BE2C (cell line): ENCODE measurements at regions not wholly inside any gene's neighbourhood (a gene's known extent, or its start where the extent isn't known, plus 50 kb on each side); places are given as distances from the start of the nearest gene placed in this dataset.
"Not testable (repeated sequence)": the region's sequence is repeated elsewhere in the genome, so short reads cannot be mapped to it uniquely, and the experiment has no call there.

Source experiments
- DNase-seq: peaks from one replicate; pipeline ENCODE4 v3.0.0-alpha.2; 2020
- H3K27me3 ChIP-seq: fragments of 250-450 bp; sonication (Bioruptor Pico); 2 replicates; pipeline ENCODE4 v1.5.1; 2020; ENCODE audit warnings: mild to moderate bottlenecking
- H3K36me3 ChIP-seq: fragments of 250-450 bp; sonication (Bioruptor Pico); 2 replicates; pipeline ENCODE4 v1.5.1; 2020; ENCODE audit warnings: mild to moderate bottlenecking
- H3K4me1 ChIP-seq: fragments of 250-450 bp; sonication (Bioruptor Pico); 2 replicates; pipeline ENCODE4 v1.5.1; 2020
- H3K4me3 ChIP-seq: 2 replicates; pipeline ENCODE4 v1.5.1; 2011; ENCODE audit warnings: low read depth, low read length
- H3K9me3 ChIP-seq: fragments of 250-450 bp; sonication (Bioruptor Pico); 2 replicates; pipeline ENCODE4 v1.5.1; 2020
- TF ChIP-seq, protein P1 (sequence below): IDR thresholded peaks from 2 replicates; pipeline ENCODE4 v1.5.1; 2012; ENCODE audit warnings: mild to moderate bottlenecking, low read depth, low read length

GRCh38 chr3:153045150-153045549 lies 116.9 kb upstream of the RAP2B start:
- TF ChIP-seq, protein P1, sequence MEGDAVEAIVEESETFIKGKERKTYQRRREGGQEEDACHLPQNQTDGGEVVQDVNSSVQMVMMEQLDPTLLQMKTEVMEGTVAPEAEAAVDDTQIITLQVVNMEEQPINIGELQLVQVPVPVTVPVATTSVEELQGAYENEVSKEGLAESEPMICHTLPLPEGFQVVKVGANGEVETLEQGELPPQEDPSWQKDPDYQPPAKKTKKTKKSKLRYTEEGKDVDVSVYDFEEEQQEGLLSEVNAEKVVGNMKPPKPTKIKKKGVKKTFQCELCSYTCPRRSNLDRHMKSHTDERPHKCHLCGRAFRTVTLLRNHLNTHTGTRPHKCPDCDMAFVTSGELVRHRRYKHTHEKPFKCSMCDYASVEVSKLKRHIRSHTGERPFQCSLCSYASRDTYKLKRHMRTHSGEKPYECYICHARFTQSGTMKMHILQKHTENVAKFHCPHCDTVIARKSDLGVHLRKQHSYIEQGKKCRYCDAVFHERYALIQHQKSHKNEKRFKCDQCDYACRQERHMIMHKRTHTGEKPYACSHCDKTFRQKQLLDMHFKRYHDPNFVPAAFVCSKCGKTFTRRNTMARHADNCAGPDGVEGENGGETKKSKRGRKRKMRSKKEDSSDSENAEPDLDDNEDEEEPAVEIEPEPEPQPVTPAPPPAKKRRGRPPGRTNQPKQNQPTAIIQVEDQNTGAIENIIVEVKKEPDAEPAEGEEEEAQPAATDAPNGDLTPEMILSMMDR, result no peak
- no peak for DNase-seq

GRCh38 chr3:153050978-153051377 lies 111.0 kb upstream of the RAP2B start:
- TF ChIP-seq, protein P1, result no peak

More at GRCh38 chr3:153045150-153045549, 116.9 kb upstream of the RAP2B start:
- no peaks in the 10 kb centered on the region for H3K4me1 ChIP-seq
- no peaks in the 10 kb centered on the region for H3K36me3 ChIP-seq
- no peaks in the 10 kb centered on the region for H3K27me3 ChIP-seq
- no peak overlapping the region for H3K4me3 ChIP-seq
- H3K9me3 ChIP-seq, result no peaks in the 10 kb centered on the region

GRCh38 chr3:153051427-153052095 lies 110.5 kb upstream of the RAP2B start:
- no peaks in the 10 kb centered on the region for H3K27me3 ChIP-seq
- no peaks in the 10 kb centered on the region for H3K4me1 ChIP-seq
- TF ChIP-seq, protein P1, result no peak
- no peak overlapping the region for H3K4me3 ChIP-seq
- no peaks in the 10 kb centered on the region; the same call in 1 of the 2 replicates for H3K9me3 ChIP-seq
- H3K36me3 ChIP-seq, result no peaks in the 10 kb centered on the region
- DNase-seq, result no peak

More at GRCh38 chr3:153050978-153051377, 111.0 kb upstream of the RAP2B start:
- no peaks in the 10 kb centered on the region for H3K36me3 ChIP-seq
- no peaks in the 10 kb centered on the region for H3K27me3 ChIP-seq
- H3K9me3 ChIP-seq, result no peaks in the 10 kb centered on the region; the same call in 1 of the 2 replicates
- H3K4me1 ChIP-seq, result no peaks in the 10 kb centered on the region
- no peak overlapping the region for H3K4me3 ChIP-seq
- DNase-seq, result no peak

GRCh38 chr3:153052096-153052460 lies 109.9 kb upstream of the RAP2B start:
- no peaks in the 10 kb centered on the region for H3K27me3 ChIP-seq
- no peaks in the 10 kb centered on the region; the same call in 1 of the 2 replicates for H3K9me3 ChIP-seq
- TF ChIP-seq, protein P1, result no peak
- no peak overlapping the region for H3K4me3 ChIP-seq
- no peaks in the 10 kb centered on the region for H3K4me1 ChIP-seq
- DNase-seq, result no peak
- no peaks in the 10 kb centered on the region for H3K36me3 ChIP-seq

GRCh38 chr3:153055217-153055616 lies 106.8 kb upstream of the RAP2B start:
- Histone ChIP-seq H3K9me3 (no peaks in the 10 kb centered on the region; the same call in 1 of the 2 replicates), H3K27me3 (no peaks in the 10 kb centered on the region), H3K36me3 (no peaks in the 10 kb centered on the region), H3K4me1 (no peaks in the 10 kb centered on the region), H3K4me3 (no peak overlapping the region)
- DNase-seq, result no peak
- TF ChIP-seq, protein P1, result no peak

GRCh38 chr3:153055779-153056178 lies 106.2 kb upstream of the RAP2B start:
- no peaks in the 10 kb centered on the region for H3K27me3 ChIP-seq
- no peak for DNase-seq
- H3K4me1 ChIP-seq, result no peaks in the 10 kb centered on the region
- TF ChIP-seq, protein P1, result no peak
- H3K4me3 ChIP-seq, result no peak overlapping the region
- H3K36me3 ChIP-seq, result no peaks in the 10 kb centered on the region
- H3K9me3 ChIP-seq, result no peaks in the 10 kb centered on the region; the same call in 1 of the 2 replicates

DNA sequence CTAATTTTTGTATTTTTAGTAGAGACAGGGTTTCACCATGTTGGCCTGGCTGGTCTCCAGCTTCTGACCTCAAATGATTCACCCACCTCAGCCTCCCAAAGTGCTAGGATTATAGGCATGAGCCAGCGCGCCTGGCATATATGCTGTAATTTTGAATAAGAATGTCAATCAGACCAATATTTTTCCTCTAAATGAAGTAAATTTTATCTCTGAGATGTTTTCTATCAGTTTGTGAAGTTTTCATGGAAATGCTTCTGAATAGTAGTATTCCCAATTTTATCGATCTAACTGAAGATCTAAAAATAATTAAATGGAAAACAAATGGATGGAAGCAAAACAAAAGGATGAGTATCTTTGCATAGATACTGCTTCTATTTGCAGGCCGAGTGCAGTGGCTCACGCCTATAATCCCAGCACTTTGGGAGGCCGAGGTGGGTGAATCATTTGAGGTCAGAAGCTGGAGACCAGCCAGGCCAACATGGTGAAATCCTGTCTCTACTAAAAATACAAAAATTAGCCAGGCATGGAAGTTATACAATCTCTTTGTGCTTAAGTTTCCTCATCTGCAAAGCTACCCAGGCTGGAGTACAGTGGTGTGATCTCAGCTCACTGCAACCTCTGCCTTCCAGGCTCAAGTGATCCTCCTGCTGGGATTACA lies 103.9 kb upstream of the RAP2B start:
- not testable (repeated sequence) for H3K9me3 ChIP-seq, H3K36me3 ChIP-seq, H3K4me3 ChIP-seq, H3K4me1 ChIP-seq, H3K27me3 ChIP-seq, DNase-seq
